Glutamatergic neuron (in vitro differentiated cells): ENCODE measurements at regions not wholly inside any gene's neighbourhood (a gene's known extent, or its start where the extent isn't known, plus 50 kb on each side); places are given as distances from the start of the nearest gene placed in this dataset.

Experiments used
- DNase-seq: peaks from one replicate; pipeline ENCODE4 v3.0.0; 2022
- H3K27ac Mint-ChIP-seq: one replicate; pipeline ENCODE4 v1.8.0; 2020; ENCODE audit warnings: mild to moderate bottlenecking, mixed read lengths, inconsistent platforms; ENCODE audit not compliant: unreplicated experiment
- H3K27me3 Mint-ChIP-seq: one replicate; pipeline ENCODE4 v1.8.0; 2020; ENCODE audit warnings: mild to moderate bottlenecking, moderate library complexity, mixed read lengths, inconsistent platforms; ENCODE audit not compliant: unreplicated experiment
- H3K36me3 Mint-ChIP-seq: one replicate; pipeline ENCODE4 v1.8.0; 2020; ENCODE audit warnings: mild to moderate bottlenecking, mixed read lengths, inconsistent platforms; ENCODE audit not compliant: unreplicated experiment
- H3K4me1 Mint-ChIP-seq: one replicate; pipeline ENCODE4 v1.8.0; 2020; ENCODE audit warnings: mild to moderate bottlenecking, low read depth, mixed read lengths, inconsistent platforms; ENCODE audit not compliant: unreplicated experiment
- H3K4me3 Mint-ChIP-seq: one replicate; pipeline ENCODE4 v1.8.0; 2020; ENCODE audit warnings: mild to moderate bottlenecking, mixed read lengths, inconsistent platforms; ENCODE audit not compliant: unreplicated experiment
- H3K9me3 Mint-ChIP-seq: one replicate; pipeline ENCODE4 v1.8.0; 2020; ENCODE audit warnings: mild to moderate bottlenecking, moderate library complexity, mixed read lengths, inconsistent platforms; ENCODE audit not compliant: unreplicated experiment
- CTCF ChIP-seq: fragments of 200-600 bp; sonication (generic); IDR thresholded peaks from one replicate; pipeline ENCODE4 v1.5.0; 2021; ENCODE audit not compliant: partially characterized antibody, unreplicated experiment

DNA sequence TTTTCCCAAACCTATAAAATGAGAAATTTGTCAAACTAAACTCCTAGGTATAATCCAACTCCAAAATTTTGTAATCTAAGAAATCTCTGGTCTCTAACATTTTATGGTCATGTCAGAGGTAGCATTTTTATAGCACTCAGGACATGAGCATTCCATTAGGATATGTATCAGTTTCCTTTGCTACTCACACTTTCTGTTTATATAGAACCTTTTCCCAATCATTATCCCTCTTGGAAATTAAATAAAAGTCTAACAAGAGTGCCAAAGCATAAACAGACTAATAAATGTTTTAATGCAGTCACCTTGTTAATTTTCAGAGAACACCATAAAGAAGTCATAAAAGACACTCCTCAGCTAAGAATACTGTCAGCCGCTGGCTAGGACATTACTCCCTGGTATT lies 300.0 kb upstream of the CWC22 start:
- DNase-seq: no peak
- Mint-ChIP-seq H3K27me3 (no peaks in the 10 kb centered on the region), H3K36me3 (no peaks in the 10 kb centered on the region), H3K4me3 (no peak overlapping the region), H3K9me3 (no peaks in the 10 kb centered on the region), H3K27ac (no peak overlapping the region), H3K4me1 (no peaks in the 10 kb centered on the region)
- TF ChIP-seq CTCF: no peak

- no peak for DNase-seq
- Mint-ChIP-seq H3K4me1 (no peaks in the 10 kb centered on the region), H3K4me3 (no peak overlapping the region), H3K27ac (no peak overlapping the region), H3K36me3 (no peaks in the 10 kb centered on the region), H3K27me3 (no peaks in the 10 kb centered on the region), H3K9me3 (no peaks in the 10 kb centered on the region)
- TF ChIP-seq CTCF: no peak
These were observed 299.2 kb upstream of the CWC22 start for GRCh38 chr2:180306346-180306745.

GRCh38 chr2:180291552-180292421 lies 284.7 kb upstream of the CWC22 start:
- no peak overlapping the region for H3K4me3 Mint-ChIP-seq
- DNase-seq: no peak
- no peaks in the 10 kb centered on the region for H3K36me3 Mint-ChIP-seq
- no peaks in the 10 kb centered on the region for H3K27me3 Mint-ChIP-seq
- TF ChIP-seq CTCF: no peak
- H3K27ac Mint-ChIP-seq: no peak overlapping the region
- H3K9me3 Mint-ChIP-seq: no peaks in the 10 kb centered on the region
- H3K4me1 Mint-ChIP-seq: no peaks in the 10 kb centered on the region

DNA sequence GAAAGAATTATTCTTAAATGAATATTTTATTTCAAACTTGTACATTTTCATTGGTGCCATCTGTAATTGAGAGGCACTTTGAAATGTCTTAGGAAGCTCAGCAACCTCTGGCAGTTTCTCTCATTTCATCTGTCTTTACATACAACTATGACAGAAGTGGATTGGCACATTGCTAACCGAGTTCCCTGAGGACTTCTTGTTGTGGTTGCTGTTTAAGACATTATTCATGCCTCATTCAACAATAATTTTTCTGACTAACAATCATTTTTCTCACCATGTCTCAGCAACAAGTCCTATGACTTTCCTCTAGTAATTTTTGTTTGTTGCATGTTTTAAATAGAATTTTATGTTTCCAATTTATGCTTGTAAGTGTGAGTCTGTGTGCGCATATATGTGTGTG lies 284.0 kb upstream of the CWC22 start:
- Mint-ChIP-seq H3K4me1 (no peaks in the 10 kb centered on the region), H3K27ac (no peak overlapping the region), H3K9me3 (no peaks in the 10 kb centered on the region), H3K4me3 (no peak overlapping the region), H3K27me3 (no peaks in the 10 kb centered on the region), H3K36me3 (no peaks in the 10 kb centered on the region)
- no peak for TF ChIP-seq CTCF
- no peak for DNase-seq

DNA sequence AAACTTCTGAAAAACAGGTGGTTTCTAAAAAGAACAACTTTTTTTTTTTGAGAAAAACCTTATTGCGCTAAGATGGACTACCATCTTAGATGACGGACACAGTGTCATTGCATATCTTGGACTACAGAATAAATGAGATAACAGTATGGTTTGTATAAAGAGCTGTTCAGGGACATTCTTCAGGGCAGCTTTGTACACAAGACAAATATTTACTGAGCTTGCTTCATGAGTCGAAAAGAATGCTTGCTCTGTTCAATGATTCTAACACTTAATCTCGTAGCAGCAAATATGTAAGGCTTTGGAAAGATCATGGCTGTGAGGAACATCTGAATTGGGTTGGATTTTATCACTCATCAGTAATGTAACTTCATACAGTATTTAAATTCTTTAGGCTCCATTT lies 282.5 kb upstream of the CWC22 start:
- H3K27me3 Mint-ChIP-seq: no peaks in the 10 kb centered on the region
- H3K36me3 Mint-ChIP-seq: no peaks in the 10 kb centered on the region
- H3K27ac Mint-ChIP-seq: no peak overlapping the region
- DNase-seq: no peak
- H3K4me1 Mint-ChIP-seq: no peaks in the 10 kb centered on the region
- no peak for TF ChIP-seq CTCF
- H3K4me3 Mint-ChIP-seq: no peak overlapping the region
- H3K9me3 Mint-ChIP-seq: no peaks in the 10 kb centered on the region
